A549 (cell line): ENCODE measurements at regions not wholly inside any gene's neighbourhood (a gene's known extent, or its start where the extent isn't known, plus 50 kb on each side); places are given as distances from the start of the nearest gene placed in this dataset.

Source experiments
- CHD2 ChIP-seq: fragments of 150-350 bp; IDR thresholded peaks from 2 replicates; pipeline ENCODE4 v1.6.1; 2014; ENCODE audit warnings: low read length; ENCODE audit not compliant: partially characterized antibody
- CTCF ChIP-seq: fragments of >200 bp; sonication (Bioruptor Twin); formaldehyde crosslinking; IDR thresholded peaks from 3 replicates; pipeline ENCODE4 v1.5.1; 2016
- EP300 ChIP-seq, 2 experiments: fragments of >200 bp; sonication (Bioruptor Twin); formaldehyde crosslinking; IDR thresholded peaks; 2 replicates in 1 of 2; 3 replicates in 1 of 2; pipeline ENCODE4 v1.6.1; 2016 to 2017
- PHF8 ChIP-seq: fragments of 200-600 bp; sonication (generic); IDR thresholded peaks from 2 replicates; pipeline ENCODE4 v1.6.1; 2016; ENCODE audit warnings: low read depth, mild to moderate bottlenecking, antibody characterized with exemption, moderate library complexity, borderline replicate concordance
- POLR2A ChIP-seq: IDR thresholded peaks from 2 replicates; pipeline ENCODE4 v1.6.1; 2012; ENCODE audit warnings: mild to moderate bottlenecking, low read length
- RFX5 ChIP-seq: fragments of 450-650 bp; IDR thresholded peaks from 2 replicates; pipeline ENCODE4 v1.7.1; 2014; ENCODE audit warnings: antibody characterized with exemption, mild to moderate bottlenecking, moderate library complexity
- TF ChIP-seq, protein P1 (sequence below): fragments of 250-450 bp; sonication (Bioruptor Pico); IDR thresholded peaks from 2 replicates; pipeline ENCODE4 v1.5.0; 2021; ENCODE audit warnings: mild to moderate bottlenecking, moderate library complexity, borderline replicate concordance

DNA sequence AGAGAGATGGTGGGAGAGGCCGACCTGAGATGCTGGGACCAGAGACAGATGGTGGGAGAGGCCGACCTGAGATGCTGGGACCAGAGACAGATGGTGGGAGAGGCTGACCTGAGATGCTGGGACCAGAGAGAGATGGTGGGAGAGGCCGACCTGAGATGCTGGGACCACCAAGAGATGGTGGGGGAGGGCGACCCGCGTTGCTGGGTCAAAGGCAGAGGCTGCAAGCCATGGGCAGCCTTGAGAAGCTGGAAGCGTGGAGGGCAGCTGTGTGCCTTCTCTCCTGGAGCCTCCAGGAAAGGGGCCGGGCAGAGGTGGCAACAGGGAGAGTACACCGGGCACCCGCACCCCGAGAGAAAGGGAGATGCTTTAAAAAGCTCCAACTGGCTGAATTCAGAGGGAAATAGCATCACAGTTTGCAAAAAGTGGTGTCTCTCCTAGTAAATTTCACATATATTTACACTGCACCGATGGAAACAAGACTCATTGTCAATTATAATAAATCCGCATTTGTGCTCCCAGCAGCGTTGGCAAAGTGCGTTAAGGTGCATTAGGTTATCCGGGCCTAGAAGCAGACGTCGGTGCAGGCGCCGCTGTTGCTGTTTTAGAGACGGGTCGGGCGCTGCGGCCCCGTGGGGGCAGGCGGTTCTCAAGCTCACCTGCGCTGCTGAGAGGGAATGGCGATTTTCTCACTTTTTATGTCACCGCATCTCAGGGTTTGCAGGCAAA is 132.4 kb downstream of the DLL1 start:
- TF ChIP-seq CTCF, result no peak
- TF ChIP-seq, protein P1, sequence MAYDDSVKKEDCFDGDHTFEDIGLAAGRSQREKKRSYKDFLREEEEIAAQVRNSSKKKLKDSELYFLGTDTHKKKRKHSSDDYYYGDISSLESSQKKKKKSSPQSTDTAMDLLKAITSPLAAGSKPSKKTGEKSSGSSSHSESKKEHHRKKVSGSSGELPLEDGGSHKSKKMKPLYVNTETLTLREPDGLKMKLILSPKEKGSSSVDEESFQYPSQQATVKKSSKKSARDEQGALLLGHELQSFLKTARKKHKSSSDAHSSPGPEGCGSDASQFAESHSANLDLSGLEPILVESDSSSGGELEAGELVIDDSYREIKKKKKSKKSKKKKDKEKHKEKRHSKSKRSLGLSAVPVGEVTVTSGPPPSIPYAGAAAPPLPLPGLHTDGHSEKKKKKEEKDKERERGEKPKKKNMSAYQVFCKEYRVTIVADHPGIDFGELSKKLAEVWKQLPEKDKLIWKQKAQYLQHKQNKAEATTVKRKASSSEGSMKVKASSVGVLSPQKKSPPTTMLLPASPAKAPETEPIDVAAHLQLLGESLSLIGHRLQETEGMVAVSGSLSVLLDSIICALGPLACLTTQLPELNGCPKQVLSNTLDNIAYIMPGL, result no peak
- TF ChIP-seq POLR2A, result no peak
- TF ChIP-seq RFX5, result no peak
- TF ChIP-seq PHF8, result no peak
- no peak for TF ChIP-seq EP300 (IDR thresholded peaks at IDR 0.05)
- no peak for TF ChIP-seq CHD2
